GM12875 (cell line): ENCODE measurements at regions not wholly inside any gene's neighbourhood (a gene's known extent, or its start where the extent isn't known, plus 50 kb on each side); places are given as distances from the start of the nearest gene placed in this dataset.

Source experiments
- H3K4me3 ChIP-seq: one replicate; pipeline ENCODE4 v1.5.1; 2011; ENCODE audit warnings: low read depth, low read length, control low read depth
- TF ChIP-seq, protein P1 (sequence below): IDR thresholded peaks from 2 replicates; pipeline ENCODE4 v1.5.1; 2011; ENCODE audit warnings: low read depth, mild to moderate bottlenecking, control low read depth, inconsistent platforms, low read length, moderate library complexity, borderline replicate concordance; ENCODE audit not compliant: insufficient read depth

DNA sequence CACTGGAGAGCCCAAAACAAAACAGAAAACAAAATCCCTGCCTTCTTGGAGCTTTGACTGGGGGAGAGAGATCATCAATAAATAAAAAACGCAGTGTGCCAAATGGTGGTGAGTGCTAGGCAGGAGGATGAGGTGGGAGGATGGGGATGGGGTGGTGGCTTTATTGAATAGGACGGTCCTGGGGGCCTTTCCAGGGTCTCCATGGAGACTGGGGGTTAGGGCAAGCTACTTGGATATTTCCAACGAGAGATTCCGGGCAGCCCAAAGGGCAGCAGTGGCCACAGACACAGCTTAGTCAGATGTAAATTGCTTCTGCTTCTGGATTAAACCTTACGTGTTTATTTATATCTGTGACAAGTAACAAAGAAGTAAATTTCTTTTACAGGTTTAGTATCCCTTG lies 700.1 kb downstream of the QKI start:
- H3K4me3 ChIP-seq: no peak overlapping the region
- TF ChIP-seq, protein P1, sequence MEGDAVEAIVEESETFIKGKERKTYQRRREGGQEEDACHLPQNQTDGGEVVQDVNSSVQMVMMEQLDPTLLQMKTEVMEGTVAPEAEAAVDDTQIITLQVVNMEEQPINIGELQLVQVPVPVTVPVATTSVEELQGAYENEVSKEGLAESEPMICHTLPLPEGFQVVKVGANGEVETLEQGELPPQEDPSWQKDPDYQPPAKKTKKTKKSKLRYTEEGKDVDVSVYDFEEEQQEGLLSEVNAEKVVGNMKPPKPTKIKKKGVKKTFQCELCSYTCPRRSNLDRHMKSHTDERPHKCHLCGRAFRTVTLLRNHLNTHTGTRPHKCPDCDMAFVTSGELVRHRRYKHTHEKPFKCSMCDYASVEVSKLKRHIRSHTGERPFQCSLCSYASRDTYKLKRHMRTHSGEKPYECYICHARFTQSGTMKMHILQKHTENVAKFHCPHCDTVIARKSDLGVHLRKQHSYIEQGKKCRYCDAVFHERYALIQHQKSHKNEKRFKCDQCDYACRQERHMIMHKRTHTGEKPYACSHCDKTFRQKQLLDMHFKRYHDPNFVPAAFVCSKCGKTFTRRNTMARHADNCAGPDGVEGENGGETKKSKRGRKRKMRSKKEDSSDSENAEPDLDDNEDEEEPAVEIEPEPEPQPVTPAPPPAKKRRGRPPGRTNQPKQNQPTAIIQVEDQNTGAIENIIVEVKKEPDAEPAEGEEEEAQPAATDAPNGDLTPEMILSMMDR: no peak

DNA sequence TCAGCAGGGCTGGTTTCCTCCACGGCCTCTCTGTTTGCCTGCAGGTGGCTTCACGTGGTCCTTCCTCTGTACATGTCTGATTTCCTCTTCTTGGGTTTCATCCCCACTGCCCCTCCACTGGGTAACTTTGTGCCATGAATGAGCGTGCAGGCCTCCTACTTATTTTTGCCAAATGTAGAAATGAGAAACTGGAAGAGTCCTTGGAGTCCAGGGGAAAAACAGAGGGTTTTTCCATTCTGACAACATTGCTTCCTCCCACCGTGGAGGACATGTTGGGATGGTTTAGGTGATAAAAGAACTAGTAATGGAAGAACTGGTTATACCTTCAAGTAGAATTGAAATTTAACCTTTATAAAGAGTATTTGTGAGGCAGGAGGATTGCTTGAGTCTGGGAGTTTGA lies 699.5 kb downstream of the QKI start:
- TF ChIP-seq, protein P1: no peak
- H3K4me3 ChIP-seq: no peak overlapping the region

DNA sequence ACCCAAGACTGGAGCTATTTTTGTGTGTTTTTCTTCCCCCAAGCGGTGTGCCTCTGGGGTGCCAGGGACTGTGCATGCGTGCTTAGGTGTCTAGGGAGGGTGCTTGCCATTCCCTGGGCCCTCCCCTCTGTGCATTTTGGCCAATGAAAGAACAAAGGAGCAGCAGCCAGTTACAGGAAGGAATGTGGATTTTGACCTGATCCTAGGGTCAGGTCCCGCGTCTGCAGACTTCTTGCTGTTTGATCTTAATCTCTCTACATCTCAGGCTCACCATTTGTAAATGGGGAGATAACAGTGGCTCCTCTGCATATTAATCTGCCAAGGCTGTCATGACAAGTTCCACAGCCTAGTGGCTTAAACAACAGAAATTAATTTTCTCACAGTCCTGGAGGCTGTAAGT lies 699.1 kb downstream of the QKI start:
- no peak overlapping the region for H3K4me3 ChIP-seq
- TF ChIP-seq, protein P1: no peak

DNA sequence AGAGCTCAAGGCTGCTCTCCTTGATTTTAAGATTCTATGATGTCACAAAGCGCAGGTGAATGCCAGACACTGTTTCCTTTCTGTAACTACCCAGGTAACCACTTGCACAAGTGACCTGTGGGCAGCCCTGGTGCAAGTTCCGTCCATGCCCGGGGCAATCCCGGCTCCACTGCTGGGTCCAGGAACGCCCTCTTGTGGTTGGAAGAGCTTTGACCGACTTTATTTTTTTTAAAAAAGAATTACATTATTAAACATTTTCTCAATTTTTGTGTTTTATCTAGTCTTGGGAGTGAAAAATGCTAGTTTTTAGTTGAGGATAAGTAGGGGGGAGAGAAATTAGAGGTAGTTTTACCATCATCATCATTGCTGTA lies 695.2 kb downstream of the QKI start:
- H3K4me3 ChIP-seq: no peak overlapping the region

DNA sequence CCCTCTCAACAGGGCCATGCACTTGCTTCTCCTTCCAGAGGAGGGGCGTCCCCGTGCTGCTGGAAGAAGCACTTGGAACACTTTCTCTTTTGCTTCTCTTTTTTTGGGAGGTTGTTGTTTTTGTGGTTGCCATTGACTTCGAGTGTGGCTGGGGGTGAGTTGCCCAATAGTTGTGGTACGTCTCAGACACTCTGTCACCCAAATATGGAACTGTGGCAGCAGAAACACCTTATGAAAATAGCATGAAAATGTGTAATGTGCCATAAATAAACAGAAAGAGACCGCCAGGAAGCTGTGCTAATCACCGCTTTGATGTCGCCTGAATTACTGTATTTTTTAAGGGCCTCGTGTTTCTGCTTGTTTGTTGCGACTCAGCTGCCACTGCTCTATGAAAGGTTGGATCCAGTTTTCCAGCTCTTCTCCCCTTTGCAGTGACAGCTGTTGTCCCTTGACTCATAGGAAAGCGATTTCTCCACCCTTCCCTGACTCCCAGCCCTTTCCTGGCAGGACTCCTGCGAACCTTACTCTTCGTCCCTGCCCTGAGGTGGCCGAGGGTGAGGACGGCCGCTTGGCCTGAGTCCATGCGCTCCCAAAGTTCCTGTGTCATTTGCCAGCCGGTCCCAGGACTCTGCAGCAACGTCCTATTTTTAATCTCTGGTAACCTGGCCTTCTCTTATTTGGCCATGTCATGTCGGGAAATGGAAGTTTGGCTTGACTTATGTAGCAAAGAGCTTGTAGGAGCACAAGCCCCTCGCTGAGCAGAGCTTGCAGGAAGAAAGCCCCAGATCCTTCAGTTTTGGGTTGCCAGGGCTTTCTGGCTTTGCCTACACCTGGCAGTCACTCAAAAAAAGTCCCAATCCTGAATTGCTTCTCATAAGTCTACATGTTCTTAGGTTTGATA lies 694.6 kb downstream of the QKI start:
- TF ChIP-seq, protein P1: no peak
- no peak overlapping the region for H3K4me3 ChIP-seq

More for the DNA sequence above, 695.2 kb downstream of the QKI start:
- TF ChIP-seq, protein P1: peak; percentile 20; the same call in 1 of the 2 replicates

DNA sequence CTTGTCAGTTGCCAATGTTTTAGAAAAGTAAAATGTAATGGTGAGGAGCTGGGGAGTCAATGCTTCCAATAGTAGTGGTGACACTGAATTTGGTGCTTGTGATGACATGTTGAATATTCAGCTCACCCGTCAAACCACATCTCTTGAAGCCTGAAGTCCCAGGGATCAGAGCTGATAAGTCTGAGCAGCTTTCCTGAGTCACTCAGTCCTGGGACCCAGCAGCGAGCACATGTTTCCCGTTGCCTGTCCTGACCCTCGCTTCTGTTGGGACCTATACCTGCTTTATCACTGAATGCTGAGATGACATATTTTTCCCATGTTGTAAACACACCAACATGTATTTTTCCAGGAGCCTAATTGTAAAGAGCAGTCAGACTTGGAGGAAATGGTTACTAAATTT lies 693.6 kb downstream of the QKI start:
- H3K4me3 ChIP-seq: no peak overlapping the region
- TF ChIP-seq, protein P1: no peak
